Activated CD8-positive, alpha-beta memory T cell treated with anti-CD3 and anti-CD28 coated beads for 36 hours (primary cell): ENCODE measurements at regions not wholly inside any gene's neighbourhood (a gene's known extent, or its start where the extent isn't known, plus 50 kb on each side); places are given as distances from the start of the nearest gene placed in this dataset.

Experiments
- CTCF ChIA-PET: fragments of 350-600 bp; sonication (Branson Sonifier 250); formaldehyde crosslinking; loops from one replicate; lab custom pipeline; 2021; ENCODE audit warnings: antibody characterized with exemption; lab: Charles Lee
- POLR2A ChIA-PET: fragments of 350-600 bp; sonication (Branson Sonifier 250); formaldehyde crosslinking; loops from one replicate; lab custom pipeline; 2021; ENCODE audit warnings: antibody characterized with exemption; lab: Charles Lee

DNA sequence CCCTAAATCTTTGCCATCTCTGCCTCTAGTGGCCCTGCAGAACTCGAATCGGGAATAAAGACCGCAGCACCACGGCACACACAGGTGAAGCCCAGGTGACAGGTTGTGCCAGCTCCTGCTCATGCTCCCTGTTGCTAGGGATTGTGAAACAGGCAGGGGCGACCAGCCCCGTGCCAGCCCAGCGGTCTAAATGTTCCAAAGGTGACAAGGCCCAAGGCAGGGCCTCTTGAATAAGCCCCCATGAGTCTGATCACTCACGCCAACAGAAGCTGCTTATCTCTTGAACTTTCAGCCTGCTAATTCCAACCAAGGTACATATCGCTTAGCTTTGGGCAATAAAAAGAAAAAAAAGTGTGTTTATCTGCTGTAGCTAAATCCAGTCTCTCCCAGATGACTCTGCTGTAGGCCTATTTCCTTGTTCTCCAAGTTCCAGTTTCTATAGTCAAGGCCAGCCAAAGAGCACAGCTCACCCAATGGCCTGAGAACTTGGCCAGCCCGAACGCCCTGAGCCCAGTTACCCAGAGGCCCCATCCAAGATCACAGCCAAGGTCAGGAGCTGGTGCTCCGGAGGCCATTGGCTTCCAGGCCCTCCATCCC lies 191.1 kb upstream of the GPR12 start:
- ChIA-PET POLR2A (interaction anchor here (0.8 kb wide), 1 partner anchor 21 kb away, joined by 3 read pairs; no protein-coding TSS in a partner anchor), CTCF (no interaction called here)

DNA sequence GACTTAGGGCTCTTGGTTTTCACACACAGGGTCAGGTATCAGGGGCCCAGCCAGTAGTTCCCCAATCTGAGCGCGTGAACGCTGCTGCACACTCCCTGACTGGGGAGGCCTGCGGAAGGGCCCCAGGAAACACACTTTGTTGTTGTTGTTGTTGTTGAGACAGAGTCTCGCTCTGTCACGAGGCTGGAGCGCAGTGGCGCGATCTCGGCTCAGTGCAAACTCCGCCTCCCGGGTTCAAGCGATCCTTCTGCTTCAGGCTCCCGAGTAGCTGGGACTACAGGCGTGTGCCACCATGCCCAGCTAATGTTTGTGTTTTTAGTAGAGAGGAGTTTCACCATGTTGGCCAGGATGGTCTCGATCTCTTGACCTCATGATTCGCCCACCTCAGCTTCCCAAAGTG lies 190.4 kb upstream of the GPR12 start:
- ChIA-PET POLR2A (interaction anchor here (0.8 kb wide), 1 partner anchor 21 kb away, joined by 3 read pairs; no protein-coding TSS in a partner anchor), CTCF (interaction anchor here (2.7 kb wide), 1 partner anchor 408 kb away, joined by 6 read pairs; no protein-coding TSS in a partner anchor)

DNA sequence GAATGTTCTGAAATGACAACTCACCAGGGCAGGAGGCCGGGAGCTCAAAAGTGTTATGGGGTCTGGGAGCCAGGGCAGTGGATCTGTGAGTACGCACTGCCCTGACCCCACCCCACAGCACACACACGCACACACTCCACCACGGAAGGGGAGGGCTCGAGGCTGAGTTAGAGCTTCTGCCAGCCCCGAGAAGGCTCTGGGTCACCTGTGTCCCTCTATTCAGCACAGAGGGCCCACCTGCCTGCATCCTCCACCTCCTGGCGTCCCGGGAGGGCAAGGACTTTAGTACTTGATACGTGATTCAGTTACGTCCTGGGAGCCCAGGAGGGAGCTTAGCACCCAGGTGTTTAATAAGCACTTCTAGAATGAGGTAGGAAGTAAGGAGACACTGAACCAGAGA lies 190.0 kb upstream of the GPR12 start:
- ChIA-PET CTCF (interaction anchor here (2.7 kb wide), 1 partner anchor 409 kb away, joined by 6 read pairs; no protein-coding TSS in a partner anchor), POLR2A (no interaction called here)

DNA sequence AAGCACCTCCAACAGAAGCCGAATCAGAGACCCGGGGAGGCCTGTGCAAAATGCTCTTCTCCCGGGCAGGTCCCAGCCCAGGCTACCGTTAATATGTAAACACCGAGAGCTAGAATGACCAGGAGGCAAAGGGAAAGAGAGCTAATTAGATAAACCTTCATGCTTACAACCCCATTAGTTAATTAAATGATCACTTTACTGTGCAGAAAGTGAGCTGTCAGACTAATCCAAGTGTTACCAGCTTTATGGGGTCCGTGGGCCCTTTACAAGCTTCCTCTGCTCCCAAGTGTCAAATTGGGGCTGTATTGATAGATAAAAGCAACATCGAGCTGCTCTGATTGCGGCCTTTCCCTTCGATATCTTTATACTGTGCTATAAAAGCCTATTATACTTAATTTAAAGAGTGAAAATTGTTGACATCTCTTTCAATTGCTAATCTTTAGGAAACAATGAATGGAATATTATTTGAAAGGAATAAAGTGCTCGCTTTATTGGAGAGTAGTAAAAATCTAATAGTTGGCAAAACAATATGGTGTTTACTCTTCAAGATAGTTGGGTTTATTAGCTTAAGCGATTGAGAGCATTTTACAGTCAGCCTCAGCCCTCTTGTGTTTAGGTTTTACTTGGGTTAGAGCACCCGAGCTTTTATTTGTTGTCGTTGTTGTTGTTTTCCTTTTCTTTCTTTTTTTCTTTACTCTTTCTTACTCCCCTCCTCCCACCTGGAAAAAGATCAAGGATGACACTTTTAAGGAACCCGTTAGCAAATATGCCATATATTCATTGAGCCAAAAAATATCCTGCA lies 189.3 kb upstream of the GPR12 start:
- ChIA-PET CTCF (interaction anchor here (0.6 to 2.7 kb wide), 4 partner anchors 326 to 821 kb away, joined by 3 to 6 read pairs (median 3); no protein-coding TSS in a partner anchor), POLR2A (no interaction called here)

DNA sequence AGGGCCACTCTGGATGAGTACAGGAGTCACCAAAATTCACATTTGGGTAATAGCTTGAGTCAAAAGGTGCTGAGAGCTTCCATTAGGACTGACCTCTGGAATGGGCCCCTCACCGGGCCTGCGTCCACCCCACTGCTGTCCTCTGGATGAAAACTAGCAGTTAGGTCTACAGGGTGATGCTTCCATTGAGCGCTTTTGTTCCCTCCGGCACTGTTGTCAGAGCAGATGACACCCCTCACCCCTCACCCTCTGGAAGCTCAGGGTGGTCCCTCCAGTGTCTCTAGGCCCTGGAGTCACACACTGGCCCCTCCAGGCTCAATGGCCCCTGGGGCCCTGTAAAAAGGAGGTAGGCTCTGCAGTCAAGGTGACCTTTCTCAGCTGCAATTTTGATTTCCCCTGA lies 187.8 kb upstream of the GPR12 start:
- CTCF ChIA-PET: interaction anchor here (0.9 to 2.7 kb wide), 2 partner anchors 37 to 411 kb away, joined by 3 to 6 read pairs; no protein-coding TSS in a partner anchor

DNA sequence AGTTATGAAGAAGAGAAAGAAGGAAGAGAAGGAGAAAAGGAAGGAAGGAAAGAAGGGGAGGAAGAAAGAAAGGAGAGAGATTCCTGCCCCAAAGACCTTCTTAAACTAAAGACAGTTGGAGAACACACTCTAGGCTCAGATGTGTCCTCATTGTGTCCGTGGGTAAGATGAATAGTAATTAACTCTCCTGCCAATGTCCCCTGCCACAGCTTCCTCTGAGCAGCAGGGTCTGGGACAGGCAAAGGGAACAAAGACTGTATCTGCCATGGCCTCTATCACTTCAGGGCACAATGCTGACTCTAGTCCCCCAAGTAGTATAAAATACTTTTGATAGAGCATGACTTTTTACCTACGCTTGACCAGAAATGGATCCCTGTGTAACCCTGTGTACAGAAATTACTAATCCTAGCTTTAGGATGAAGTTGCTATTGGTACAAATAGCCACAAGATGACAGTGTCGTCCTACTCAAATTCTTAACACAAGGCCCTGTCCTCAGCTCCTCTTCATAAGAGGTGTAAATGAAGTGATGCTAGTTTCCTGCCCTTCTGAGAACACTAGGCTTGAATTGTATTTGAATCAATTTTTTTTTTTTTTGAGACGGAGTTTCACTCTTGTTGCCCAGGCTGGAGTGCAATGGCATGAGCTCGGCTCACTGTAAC lies 186.2 kb upstream of the GPR12 start:
- POLR2A ChIA-PET: no interaction called here

More for the DNA sequence above, 187.8 kb upstream of the GPR12 start:
- POLR2A ChIA-PET: no interaction called here

DNA sequence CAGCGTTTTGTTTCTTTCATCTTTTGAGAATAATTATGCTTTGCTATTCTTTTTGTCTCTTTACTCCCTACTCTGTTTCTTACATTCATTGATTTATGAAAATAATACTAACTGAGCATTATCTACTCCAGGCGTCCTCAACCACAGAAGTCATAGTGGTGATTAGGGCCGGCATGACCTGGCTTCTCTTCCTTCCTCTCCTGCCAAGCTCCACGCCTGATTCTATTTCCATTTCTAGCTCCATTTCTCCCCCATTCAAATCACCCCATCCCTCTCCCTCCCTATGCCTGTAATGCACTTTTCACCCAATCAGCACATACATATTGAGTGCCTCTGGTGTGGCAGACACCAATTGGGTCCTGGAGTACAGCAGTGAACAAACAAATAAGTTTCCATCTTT lies 183.2 kb upstream of the GPR12 start:
- ChIA-PET POLR2A (no interaction called here), CTCF (no interaction called here)

More for the DNA sequence above, 186.2 kb upstream of the GPR12 start:
- CTCF ChIA-PET: interaction anchor here (1.1 to 1.7 kb wide), 4 partner anchors 20 to 1037 kb away, joined by 3 to 5 read pairs (median 4); no protein-coding TSS in a partner anchor

DNA sequence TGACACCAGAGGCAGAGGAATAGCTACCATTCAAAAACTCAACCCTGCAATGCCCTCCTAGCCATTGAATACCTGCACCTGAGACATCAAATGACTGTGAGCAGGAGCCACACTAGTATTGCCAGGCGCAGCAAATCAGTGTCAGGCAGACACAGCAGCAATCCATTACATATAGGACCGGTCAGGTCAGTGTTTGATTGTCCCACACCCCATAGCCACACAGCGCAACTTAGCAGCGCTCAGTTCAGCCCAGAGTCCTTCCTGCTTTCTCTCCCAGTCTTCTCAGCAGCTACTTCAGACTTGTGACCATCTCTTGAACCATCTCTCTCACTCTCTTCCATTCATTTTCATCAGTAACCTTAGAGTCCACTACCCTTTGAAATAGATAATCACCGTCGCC lies 181.6 kb upstream of the GPR12 start:
- CTCF ChIA-PET: no interaction called here
- POLR2A ChIA-PET: interaction anchor here (0.5 to 0.6 kb wide), 2 partner anchors 92 to 393 kb away, joined by 4 read pairs; no protein-coding TSS in a partner anchor

DNA sequence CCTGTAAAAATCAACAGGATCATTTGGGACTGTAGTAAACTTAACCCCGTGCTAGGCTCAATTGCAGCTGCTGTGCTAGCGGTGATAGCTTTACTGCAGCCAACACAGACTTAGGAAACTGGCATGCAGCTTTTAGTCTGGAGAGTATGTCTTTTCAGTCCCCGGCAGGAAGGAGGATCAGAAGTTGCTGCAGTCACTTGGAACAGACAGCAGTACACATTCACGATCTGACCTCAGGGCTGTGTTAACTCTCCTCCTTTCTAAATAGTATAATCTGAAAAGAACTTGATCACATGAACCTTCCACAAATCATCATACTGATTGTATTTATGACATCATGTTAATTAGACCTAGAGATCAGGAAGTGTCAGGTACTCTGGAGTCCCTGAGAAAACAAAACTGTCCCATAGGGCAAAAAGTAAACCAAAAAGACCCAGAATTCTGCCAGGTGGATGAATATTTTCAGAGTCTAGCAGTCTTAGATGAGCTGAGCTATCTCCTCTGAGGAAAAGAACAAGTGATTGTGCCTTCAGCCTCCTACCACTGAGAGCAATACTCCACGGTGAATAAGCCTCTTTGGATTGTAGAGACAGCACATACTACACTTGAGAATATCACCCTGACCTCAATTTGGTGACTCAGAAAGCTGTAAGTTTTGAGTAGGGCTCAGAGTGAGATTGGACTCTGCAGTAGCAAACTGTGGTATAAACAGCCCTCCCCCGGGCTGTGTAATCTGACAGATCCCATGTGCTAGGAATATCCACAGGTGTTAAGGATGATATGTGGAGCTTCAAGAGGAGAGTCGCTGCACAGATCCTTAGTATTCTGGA lies 181.0 kb upstream of the GPR12 start:
- POLR2A ChIA-PET: interaction anchor here (0.5 to 0.6 kb wide), 2 partner anchors 93 to 394 kb away, joined by 4 read pairs; no protein-coding TSS in a partner anchor
- CTCF ChIA-PET: no interaction called here

DNA sequence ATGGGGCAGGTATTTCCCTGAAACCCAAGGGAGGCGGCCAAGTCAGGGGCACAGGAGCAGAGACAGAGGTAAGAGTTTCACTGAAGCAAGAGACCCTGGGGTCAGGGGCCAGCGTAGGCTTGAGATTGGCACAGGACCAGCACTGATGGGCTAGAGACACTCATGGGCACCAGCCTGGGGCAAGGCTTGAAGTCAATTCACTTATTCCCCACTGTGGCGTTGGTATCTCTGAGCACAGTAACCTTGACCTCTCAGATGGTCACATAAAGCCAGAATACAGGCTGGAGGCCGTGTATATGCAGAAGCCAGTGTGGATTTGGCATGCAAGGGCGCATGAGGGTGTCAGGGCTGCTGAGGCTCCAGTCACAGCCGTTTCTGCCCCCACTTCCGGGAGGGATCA lies 173.5 kb upstream of the GPR12 start:
- POLR2A ChIA-PET: no interaction called here
- CTCF ChIA-PET: no interaction called here

DNA sequence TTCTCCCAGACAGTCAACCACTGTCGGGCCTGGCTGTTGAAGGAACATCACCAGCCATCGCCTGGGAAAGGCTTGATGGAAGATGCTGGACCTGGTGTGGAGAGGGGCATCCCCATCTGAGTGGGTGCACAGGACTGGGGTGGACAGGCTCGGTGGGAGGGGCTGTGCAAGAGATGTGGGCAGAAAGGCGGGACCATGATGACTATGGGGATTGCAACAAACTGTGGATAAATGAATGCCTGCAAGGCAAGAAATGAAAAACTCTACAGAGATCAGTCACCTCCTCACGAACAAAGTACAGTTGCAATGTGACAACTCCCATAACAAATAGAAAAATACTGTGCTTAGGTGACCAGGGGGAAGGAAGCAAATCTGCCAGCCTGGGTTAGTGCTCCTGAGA lies 171.9 kb upstream of the GPR12 start:
- CTCF ChIA-PET: no interaction called here
- POLR2A ChIA-PET: no interaction called here

DNA sequence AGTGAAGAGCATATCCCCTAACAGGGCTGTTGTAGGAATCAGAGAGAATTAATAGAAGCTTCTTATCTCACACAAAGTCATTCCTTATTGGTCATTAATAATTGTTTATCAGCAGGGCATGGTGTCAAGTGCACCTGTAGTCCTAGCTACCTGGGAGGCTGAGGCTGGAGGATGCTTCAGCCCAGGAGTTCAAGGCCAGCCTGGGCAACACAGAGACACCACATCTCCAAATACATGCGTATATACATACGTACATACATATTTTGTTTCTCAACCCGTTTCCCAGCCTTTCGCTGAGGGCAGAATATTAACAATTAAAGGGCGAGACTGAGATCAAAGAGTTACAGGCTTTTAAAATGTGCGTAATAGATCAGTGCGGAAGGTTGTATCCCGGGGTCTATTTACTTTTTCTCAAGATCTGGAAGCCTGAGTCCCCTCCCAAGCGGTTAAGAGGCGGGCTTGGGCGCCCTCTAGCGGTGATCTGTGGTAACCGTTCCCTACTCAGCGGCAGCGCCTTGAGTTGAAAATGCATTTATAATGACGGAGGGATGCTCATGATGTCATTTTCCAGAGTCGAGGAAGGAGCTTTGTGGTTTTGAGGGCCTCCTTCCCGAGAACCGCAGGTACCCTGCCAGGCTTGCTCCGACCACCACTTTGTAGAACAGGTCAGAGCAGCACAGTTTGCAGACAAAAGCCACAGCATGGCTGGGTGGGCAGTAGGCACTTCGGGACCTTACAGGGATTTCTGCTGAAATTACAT lies 169.6 kb upstream of the GPR12 start:
- ChIA-PET POLR2A (interaction anchor here (0.7 kb wide), 1 partner anchor 42 kb away, joined by 6 read pairs; no protein-coding TSS in a partner anchor), CTCF (interaction anchor here (0.6 to 1.8 kb wide), 8 partner anchors 9 to 1181 kb away, joined by 3 to 6 read pairs (median 4); no protein-coding TSS in a partner anchor)

DNA sequence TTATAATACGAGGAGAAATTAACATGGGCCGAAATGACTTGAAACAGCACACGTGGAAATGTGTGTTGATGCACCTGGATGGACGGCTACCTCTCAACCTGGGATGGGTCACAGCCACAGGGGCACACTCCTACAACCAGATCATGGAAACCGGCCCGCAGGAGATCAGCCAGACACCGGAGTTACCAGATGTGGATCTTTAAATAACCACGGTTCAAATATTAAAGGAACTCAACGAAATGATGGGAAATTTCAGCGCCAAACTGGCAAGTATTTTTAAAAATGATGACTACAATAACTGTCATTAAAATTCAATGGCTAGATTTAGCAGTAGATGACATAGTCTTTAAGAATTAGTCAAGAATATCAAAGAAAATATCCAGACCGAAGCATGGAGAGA lies 166.9 kb upstream of the GPR12 start:
- POLR2A ChIA-PET: no interaction called here
- CTCF ChIA-PET: no interaction called here

DNA sequence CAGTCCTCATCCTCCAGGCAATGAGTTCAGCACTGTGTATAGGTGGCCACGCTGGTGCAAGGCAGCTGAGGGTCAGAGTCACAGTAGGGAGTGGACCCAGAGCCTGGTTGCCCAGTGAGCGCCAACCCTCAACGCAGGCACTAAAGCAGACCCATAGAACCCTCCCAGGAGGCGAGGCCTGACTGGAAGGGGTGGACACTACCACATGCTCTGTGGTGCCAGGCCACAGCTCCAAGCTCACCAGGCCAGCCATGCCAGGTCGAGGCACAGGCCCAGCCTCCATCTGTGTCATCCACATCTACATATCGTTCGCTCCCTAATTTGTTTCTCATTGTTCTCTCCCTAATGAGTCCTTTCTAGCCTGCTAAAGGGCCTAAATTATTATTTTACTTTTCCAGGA lies 165.8 kb upstream of the GPR12 start:
- CTCF ChIA-PET: no interaction called here

DNA sequence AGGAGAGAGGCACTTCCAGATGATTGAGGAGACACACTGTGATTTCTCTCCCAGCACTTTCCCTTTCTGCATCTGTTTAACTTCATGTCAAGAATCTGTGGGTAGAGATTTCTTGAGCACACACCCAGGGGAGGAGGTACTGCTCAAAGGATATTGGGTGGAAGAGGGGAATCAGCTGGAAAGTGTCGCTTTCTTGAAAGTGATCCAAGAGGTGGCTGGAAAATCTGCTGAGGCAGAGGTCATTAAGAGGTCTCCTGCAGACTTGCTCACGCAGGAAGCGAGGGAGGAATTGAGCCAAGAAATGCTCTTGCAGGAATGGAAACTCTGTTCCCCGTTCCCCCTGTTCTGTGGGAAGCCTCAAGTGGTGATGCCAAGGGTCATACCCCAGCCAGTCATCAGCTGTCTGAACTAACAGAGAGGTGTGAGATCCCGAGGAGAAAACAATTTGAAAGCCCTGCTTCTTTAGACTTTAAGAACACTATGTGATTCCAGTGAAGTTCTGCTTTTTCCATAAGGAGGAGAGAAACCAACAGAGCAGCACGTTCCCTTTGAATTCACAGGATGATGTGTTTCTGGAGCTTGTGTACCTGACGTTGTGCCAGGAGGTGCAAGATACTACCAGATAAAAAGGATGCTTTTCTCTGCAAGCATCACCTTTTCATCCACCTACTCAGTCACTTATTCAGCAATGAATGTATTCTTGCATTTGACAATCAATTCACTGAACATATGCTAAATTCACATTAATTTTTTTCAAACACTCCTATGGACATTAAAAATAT lies 163.4 kb upstream of the GPR12 start:
- ChIA-PET POLR2A (no interaction called here), CTCF (no interaction called here)

More for the DNA sequence above, 165.8 kb upstream of the GPR12 start:
- POLR2A ChIA-PET: no interaction called here

DNA sequence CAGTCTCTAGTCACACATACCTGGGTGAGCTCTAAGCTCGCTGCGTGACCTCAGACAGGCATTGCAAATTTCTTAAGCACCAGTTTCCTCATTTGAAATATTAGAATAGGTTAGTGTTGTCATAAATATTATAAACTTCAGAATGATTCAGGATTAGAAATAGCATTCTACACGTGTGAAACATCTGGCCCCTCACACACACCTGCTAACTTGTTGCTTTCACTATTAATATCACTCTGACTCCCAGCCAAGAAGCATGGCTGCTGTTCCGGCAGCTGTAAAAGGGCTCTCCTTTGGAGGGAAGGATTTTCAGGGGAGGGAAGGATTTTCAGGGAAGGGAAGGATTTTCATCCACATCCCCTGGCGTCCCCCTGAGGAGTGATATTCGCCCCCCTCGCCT lies 161.3 kb upstream of the GPR12 start:
- CTCF ChIA-PET: interaction anchor here (1.0 kb wide), 1 partner anchor 8 kb away, joined by 6 read pairs; no protein-coding TSS in a partner anchor
- POLR2A ChIA-PET: no interaction called here
